CD4-positive, alpha-beta memory T cell (primary cell): ENCODE measurements at regions not wholly inside any gene's neighbourhood (a gene's known extent, or its start where the extent isn't known, plus 50 kb on each side); places are given as distances from the start of the nearest gene placed in this dataset.

ENCODE experiments used
- CTCF ChIA-PET: fragments of 350-600 bp; sonication (Branson Sonifier 250); formaldehyde crosslinking; loops from one replicate; lab custom pipeline; 2021; ENCODE audit warnings: inconsistent platforms; ENCODE audit not compliant: partially characterized antibody; lab: Charles Lee
- POLR2A ChIA-PET: fragments of 350-600 bp; sonication (Branson Sonifier 250); formaldehyde crosslinking; loops from one replicate; lab custom pipeline; 2021; ENCODE audit not compliant: partially characterized antibody; lab: Charles Lee
- DNase-seq, 5 donors: peaks; one replicate each; pipeline versions ENCODE4 v3.0.0 to v3.0.0-alpha.2; 2020 to 2022; ENCODE audit warnings: mixed read lengths in 1 of 5
- H3K27ac ChIP-seq: one replicate; pipeline ENCODE4 v1.7.0; 2013; ENCODE audit warnings: low read depth, low read length
- H3K27me3 ChIP-seq: 2 replicates; pipeline ENCODE4 v1.7.0; 2013; ENCODE audit warnings: mild to moderate bottlenecking, low read length, moderate library complexity; ENCODE audit not compliant: insufficient read depth
- H3K36me3 ChIP-seq: 2 replicates; pipeline ENCODE4 v1.7.0; 2013; ENCODE audit warnings: mild to moderate bottlenecking, low read length, moderate library complexity; ENCODE audit not compliant: insufficient read depth
- H3K4me1 ChIP-seq: 2 replicates; pipeline ENCODE4 v1.7.0; 2013; ENCODE audit warnings: mild to moderate bottlenecking, low read length, moderate library complexity; ENCODE audit not compliant: insufficient read depth
- H3K4me3 ChIP-seq, 2 donors: one replicate each; pipeline ENCODE4 v1.7.0; 2013; ENCODE audit warnings: low read length in 2 of 2, mild to moderate bottlenecking in 1 of 2
- H3K9me3 ChIP-seq, 2 donors: one replicate each; pipeline ENCODE4 v1.7.0; 2013; ENCODE audit warnings: low read length in 2 of 2, control low read depth in 1 of 2; ENCODE audit not compliant: control insufficient read depth in 1 of 2
- H3K27ac Mint-ChIP-seq, 7 donors: one replicate each; pipeline ENCODE4 v1.8.0; 2020 to 2021; ENCODE audit warnings: mixed read lengths in 7 of 7, mild to moderate bottlenecking in 6 of 7, inconsistent platforms in 3 of 7, moderate library complexity in 3 of 7
- H3K27me3 Mint-ChIP-seq, 2 donors: one replicate each; pipeline ENCODE4 v1.8.0; 2020 to 2021; ENCODE audit warnings: mixed read lengths in 2 of 2
- H3K36me3 Mint-ChIP-seq, 2 donors: one replicate each; pipeline ENCODE4 v1.8.0; 2020 to 2021; ENCODE audit warnings: mixed read lengths in 2 of 2, inconsistent platforms in 1 of 2, mild to moderate bottlenecking in 1 of 2
- H3K4me1 Mint-ChIP-seq, 4 donors: one replicate each; pipeline ENCODE4 v1.8.0; 2020 to 2021; ENCODE audit warnings: mixed read lengths in 4 of 4, mild to moderate bottlenecking in 1 of 4
- H3K4me3 Mint-ChIP-seq, 8 donors: one replicate each; pipeline ENCODE4 v1.8.0; 2020 to 2021; ENCODE audit warnings: mixed read lengths in 8 of 8, mild to moderate bottlenecking in 7 of 8, moderate library complexity in 6 of 8, inconsistent platforms in 3 of 8
- H3K9me3 Mint-ChIP-seq, 8 donors: one replicate each; pipeline ENCODE4 v1.8.0; 2020 to 2021; ENCODE audit warnings: mixed read lengths in 8 of 8, mild to moderate bottlenecking in 5 of 8, inconsistent platforms in 3 of 8, moderate library complexity in 1 of 8
- intact Hi-C: fragments of 100-400 bp; cut with micrococcal nuclease; formaldehyde crosslinking; loops from one replicate; pipeline ENCODE4 v1.15.1; 2023

GRCh38 chr14:104311358-104311757, 173.0 kb downstream of the KIF26A start:
- no peak overlapping the region for H3K4me3 ChIP-seq
- no peaks in the 10 kb centered on the region for H3K4me1 ChIP-seq
- ChIA-PET POLR2A (no interaction called here), CTCF (no interaction called here)
- no peaks in the 10 kb centered on the region for H3K4me1 Mint-ChIP-seq
- DNase-seq = no peak
- no peaks in the 10 kb centered on the region for H3K36me3 Mint-ChIP-seq
- H3K9me3 Mint-ChIP-seq = peaks cover 0 to 10% (median 6%) of the 10 kb centered on the region in 8 donors
- no peak overlapping the region for H3K27ac ChIP-seq
- no peak overlapping the region for H3K4me3 Mint-ChIP-seq
- no peaks in the 10 kb centered on the region for H3K36me3 ChIP-seq
- H3K27ac Mint-ChIP-seq = no peak overlapping the region
- H3K9me3 ChIP-seq = no peaks in the 10 kb centered on the region
- no peaks in the 10 kb centered on the region for H3K27me3 ChIP-seq
- H3K27me3 Mint-ChIP-seq = no peaks in the 10 kb centered on the region
- intact Hi-C loops = no loop called here

- no peaks in the 10 kb centered on the region for H3K27me3 ChIP-seq
- H3K9me3 Mint-ChIP-seq = peaks cover 0 to 10% (median 6%) of the 10 kb centered on the region in 8 donors
- H3K9me3 ChIP-seq = no peaks in the 10 kb centered on the region
- intact Hi-C loops = no loop called here
- no peaks in the 10 kb centered on the region for H3K36me3 Mint-ChIP-seq
- DNase-seq = no peak
- no peaks in the 10 kb centered on the region for H3K27me3 Mint-ChIP-seq
- no peak overlapping the region for H3K27ac ChIP-seq
- no peak overlapping the region for H3K4me3 ChIP-seq
- no peaks in the 10 kb centered on the region for H3K4me1 Mint-ChIP-seq
- H3K36me3 ChIP-seq = no peaks in the 10 kb centered on the region
- no peak overlapping the region for H3K27ac Mint-ChIP-seq
- no peak overlapping the region for H3K4me3 Mint-ChIP-seq
- ChIA-PET CTCF (interaction anchor here (1.1 kb wide), 1 partner anchor 86 kb away, joined by 4 read pairs; no protein-coding TSS in a partner anchor), POLR2A (no interaction called here)
- no peaks in the 10 kb centered on the region for H3K4me1 ChIP-seq
Measured at GRCh38 chr14:104313674-104314073, 175.3 kb downstream of the KIF26A start.

- Mint-ChIP-seq H3K4me1 (no peaks in the 10 kb centered on the region), H3K9me3 (peaks cover 0 to 10% (median 6%) of the 10 kb centered on the region in 8 donors), H3K27ac (no peak overlapping the region), H3K4me3 (no peak overlapping the region), H3K36me3 (no peaks in the 10 kb centered on the region), H3K27me3 (no peaks in the 10 kb centered on the region)
- intact Hi-C loops = no loop called here
- no peak overlapping the region for H3K4me3 ChIP-seq
- H3K4me1 ChIP-seq = no peaks in the 10 kb centered on the region
- H3K27me3 ChIP-seq = no peaks in the 10 kb centered on the region
- no peak overlapping the region for H3K27ac ChIP-seq
- ChIA-PET POLR2A (no interaction called here), CTCF (no interaction called here)
- DNase-seq = no peak
- H3K9me3 ChIP-seq = no peaks in the 10 kb centered on the region
- H3K36me3 ChIP-seq = no peaks in the 10 kb centered on the region
Measured at GRCh38 chr14:104314251-104314941, 176.0 kb downstream of the KIF26A start.

GRCh38 chr14:104315169-104315568, 176.8 kb downstream of the KIF26A start:
- CTCF ChIA-PET = no interaction called here
- POLR2A ChIA-PET = no interaction called here
- Histone ChIP-seq H3K27ac (no peak overlapping the region), H3K27me3 (no peaks in the 10 kb centered on the region), H3K4me3 (no peak overlapping the region), H3K4me1 (no peaks in the 10 kb centered on the region), H3K36me3 (no peaks in the 10 kb centered on the region), H3K9me3 (no peaks in the 10 kb centered on the region)
- no peak for DNase-seq
- Mint-ChIP-seq H3K27ac (no peak overlapping the region), H3K27me3 (no peaks in the 10 kb centered on the region), H3K4me1 (no peaks in the 10 kb centered on the region), H3K9me3 (peaks cover 0 to 10% (median 6%) of the 10 kb centered on the region in 8 donors), H3K36me3 (no peaks in the 10 kb centered on the region), H3K4me3 (no peak overlapping the region)
- intact Hi-C loops = no loop called here

- Mint-ChIP-seq H3K4me3 (no peak overlapping the region), H3K36me3 (no peaks in the 10 kb centered on the region), H3K4me1 (no peaks in the 10 kb centered on the region), H3K27ac (no peak overlapping the region), H3K27me3 (peaks cover 0 to under 1% of the 10 kb centered on the region in 2 donors), H3K9me3 (peaks cover 0 to 8% (median 5%) of the 10 kb centered on the region in 8 donors)
- CTCF ChIA-PET = no interaction called here
- Histone ChIP-seq H3K27me3 (no peaks in the 10 kb centered on the region), H3K4me3 (no peak overlapping the region), H3K27ac (no peak overlapping the region), H3K36me3 (no peaks in the 10 kb centered on the region), H3K9me3 (no peaks in the 10 kb centered on the region), H3K4me1 (no peaks in the 10 kb centered on the region)
- DNase-seq = no peak
- intact Hi-C loops = no loop called here
- POLR2A ChIA-PET = no interaction called here
Measured at GRCh38 chr14:104315625-104316024, 177.2 kb downstream of the KIF26A start.

GRCh38 chr14:104316121-104316722, 177.8 kb downstream of the KIF26A start:
- H3K27ac ChIP-seq = no peak overlapping the region
- H3K9me3 ChIP-seq = no peaks in the 10 kb centered on the region
- no peak for DNase-seq
- POLR2A ChIA-PET = no interaction called here
- no peaks in the 10 kb centered on the region for H3K4me1 ChIP-seq
- H3K36me3 ChIP-seq = no peaks in the 10 kb centered on the region
- H3K4me1 Mint-ChIP-seq = peaks cover 0 to 1% (median 0%) of the 10 kb centered on the region in 4 donors
- no peaks in the 10 kb centered on the region for H3K27me3 ChIP-seq
- H3K27ac Mint-ChIP-seq = no peak overlapping the region
- no peak overlapping the region for H3K4me3 Mint-ChIP-seq
- H3K36me3 Mint-ChIP-seq = no peaks in the 10 kb centered on the region
- H3K9me3 Mint-ChIP-seq = peaks cover 0 to 3% (median 3%) of the 10 kb centered on the region in 8 donors
- no peak overlapping the region for H3K4me3 ChIP-seq
- H3K27me3 Mint-ChIP-seq = peaks cover 0 to 1% of the 10 kb centered on the region in 2 donors
- CTCF ChIA-PET = no interaction called here
- intact Hi-C loops = no loop called here

GRCh38 chr14:104316723-104317491, 178.5 kb downstream of the KIF26A start:
- Histone ChIP-seq H3K27ac (no peak overlapping the region), H3K4me3 (no peak overlapping the region), H3K9me3 (no peaks in the 10 kb centered on the region), H3K4me1 (no peaks in the 10 kb centered on the region), H3K36me3 (no peaks in the 10 kb centered on the region), H3K27me3 (no peaks in the 10 kb centered on the region)
- intact Hi-C loops = no loop called here
- POLR2A ChIA-PET = no interaction called here
- Mint-ChIP-seq H3K36me3 (no peaks in the 10 kb centered on the region), H3K27me3 (peaks cover 0 to 1% of the 10 kb centered on the region in 2 donors), H3K27ac (no peak overlapping the region), H3K4me3 (no peak overlapping the region), H3K4me1 (peaks cover 0 to 1% (median 0%) of the 10 kb centered on the region in 4 donors), H3K9me3 (no peaks in the 10 kb centered on the region)
- no peak for DNase-seq
- CTCF ChIA-PET = no interaction called here
